ENCODE measurements at regions not wholly inside any gene's neighbourhood (a gene's known extent, or its start where the extent isn't known, plus 50 kb on each side); places are given as distances from the start of the nearest gene placed in this dataset.

DNA sequence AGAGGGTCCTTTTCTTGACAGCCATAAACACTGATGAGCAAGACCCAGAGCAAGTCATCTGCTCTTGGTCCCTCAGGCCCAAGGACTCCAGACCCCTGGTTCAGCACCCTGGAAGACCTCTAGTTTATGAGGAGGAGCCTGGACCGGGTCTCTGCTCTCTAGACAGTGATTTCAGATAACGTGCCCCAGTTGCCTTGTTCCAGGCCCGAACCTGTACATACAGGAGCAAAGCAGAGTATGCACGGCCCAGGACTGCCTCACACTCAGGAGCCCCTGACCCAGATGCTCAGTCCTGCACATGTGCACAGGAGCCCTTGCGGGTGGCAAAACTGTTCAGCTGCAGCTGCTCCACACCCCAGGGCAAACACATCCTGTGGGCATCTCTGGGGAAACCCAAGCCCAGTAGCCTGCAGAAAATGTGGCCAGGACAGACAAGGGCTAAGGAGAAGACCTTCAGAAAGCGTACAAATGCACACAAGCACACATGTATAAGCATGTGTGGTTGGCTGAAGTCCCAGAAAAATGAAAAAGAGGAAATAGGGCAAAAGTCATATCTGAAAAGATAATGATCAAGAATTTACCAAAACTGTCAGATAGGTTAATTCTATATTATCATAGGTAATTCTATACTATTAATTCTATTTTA is 59.9 kb upstream of the CORO2B start:
- Histone ChIP-seq H3K4me3 (ENCODE audit: low read length) (no peak overlapping the region), H3K27me3 (ENCODE audit: insufficient read depth, low read length) (no peaks in the 10 kb centered on the region), H3K4me1 (ENCODE audit: insufficient read depth, low read length) (peaks cover 14% of the 10 kb centered on the region), H3K9me3 (ENCODE audit: low read length) (no peaks in the 10 kb centered on the region), H2AFZ (ENCODE audit: low read depth, low read length) (no peak overlapping the region), H3K36me3 (ENCODE audit: insufficient read depth, low read length) (no peaks in the 10 kb centered on the region)

GRCh38 chr15:68524753-68525584 is 53.8 kb upstream of the CORO2B start:
- no peaks in the 10 kb centered on the region for H3K27me3 ChIP-seq (ENCODE audit: insufficient read depth, low read length)
- no peaks in the 10 kb centered on the region for H3K9me3 ChIP-seq (ENCODE audit: low read length)
- no peak overlapping the region for H3K4me3 ChIP-seq (ENCODE audit: low read length)
- H3K36me3 ChIP-seq (ENCODE audit: insufficient read depth, low read length), result no peaks in the 10 kb centered on the region
- no peaks in the 10 kb centered on the region for H3K4me1 ChIP-seq (ENCODE audit: insufficient read depth, low read length)
- H2AFZ ChIP-seq (ENCODE audit: low read depth, low read length), result no peak overlapping the region

GRCh38 chr15:68525815-68526214 is 53.0 kb upstream of the CORO2B start:
- H3K4me3 ChIP-seq (ENCODE audit: low read length), result no peak overlapping the region
- H3K4me1 ChIP-seq (ENCODE audit: insufficient read depth, low read length), result no peaks in the 10 kb centered on the region
- H2AFZ ChIP-seq (ENCODE audit: low read depth, low read length), result no peak overlapping the region
- no peaks in the 10 kb centered on the region for H3K9me3 ChIP-seq (ENCODE audit: low read length)
- H3K36me3 ChIP-seq (ENCODE audit: insufficient read depth, low read length), result no peaks in the 10 kb centered on the region
- no peaks in the 10 kb centered on the region for H3K27me3 ChIP-seq (ENCODE audit: insufficient read depth, low read length)

DNA sequence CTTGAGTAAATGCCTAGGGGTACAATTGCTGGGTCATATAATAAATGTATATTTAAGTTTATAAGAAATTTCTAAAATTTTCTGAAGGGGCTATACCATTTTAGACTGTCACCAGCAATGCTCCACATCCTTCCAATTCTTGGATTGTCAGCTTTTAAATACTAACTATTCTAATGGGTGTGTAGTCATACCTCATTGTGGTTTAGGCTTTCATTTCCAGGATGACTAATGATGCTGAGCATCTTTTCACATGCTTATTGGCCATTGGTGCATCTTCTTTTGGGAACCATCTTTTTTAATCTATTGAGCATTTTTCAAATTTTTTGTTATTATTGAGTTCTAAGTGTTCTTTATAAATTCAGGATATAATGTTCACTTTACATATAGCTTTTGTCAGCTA is 52.5 kb upstream of the CORO2B start:
- H3K4me3 ChIP-seq (ENCODE audit: low read length), result no peak overlapping the region
- H3K36me3 ChIP-seq (ENCODE audit: insufficient read depth, low read length), result no peaks in the 10 kb centered on the region
- no peaks in the 10 kb centered on the region for H3K9me3 ChIP-seq (ENCODE audit: low read length)
- no peaks in the 10 kb centered on the region for H3K27me3 ChIP-seq (ENCODE audit: insufficient read depth, low read length)
- H2AFZ ChIP-seq (ENCODE audit: low read depth, low read length), result no peak overlapping the region
- no peaks in the 10 kb centered on the region for H3K4me1 ChIP-seq (ENCODE audit: insufficient read depth, low read length)

DNA sequence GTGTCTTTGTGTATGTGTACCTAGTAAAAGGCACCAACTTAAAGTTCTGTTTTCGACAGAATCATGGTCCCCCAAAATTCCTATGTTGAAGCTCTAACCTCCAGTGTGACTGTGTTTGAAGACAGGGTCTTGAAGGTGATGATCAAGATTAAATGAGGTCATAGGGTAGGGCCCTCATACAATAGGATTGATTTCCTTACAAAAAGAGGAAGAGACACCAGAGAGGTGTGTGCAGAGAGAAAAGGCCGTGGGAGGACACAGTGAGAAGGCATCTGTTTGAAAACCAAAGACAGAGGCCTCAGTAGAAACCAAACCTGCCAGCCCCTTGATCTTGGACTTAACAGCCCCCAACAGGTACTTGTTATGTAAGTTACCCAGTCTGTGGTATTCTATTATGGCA is 52.0 kb upstream of the CORO2B start:
- no peaks in the 10 kb centered on the region for H3K4me1 ChIP-seq (ENCODE audit: insufficient read depth, low read length)
- no peaks in the 10 kb centered on the region for H3K27me3 ChIP-seq (ENCODE audit: insufficient read depth, low read length)
- H3K36me3 ChIP-seq (ENCODE audit: insufficient read depth, low read length), result no peaks in the 10 kb centered on the region
- no peak overlapping the region for H3K4me3 ChIP-seq (ENCODE audit: low read length)
- no peak overlapping the region for H2AFZ ChIP-seq (ENCODE audit: low read depth, low read length)
- H3K9me3 ChIP-seq (ENCODE audit: low read length), result no peaks in the 10 kb centered on the region

DNA sequence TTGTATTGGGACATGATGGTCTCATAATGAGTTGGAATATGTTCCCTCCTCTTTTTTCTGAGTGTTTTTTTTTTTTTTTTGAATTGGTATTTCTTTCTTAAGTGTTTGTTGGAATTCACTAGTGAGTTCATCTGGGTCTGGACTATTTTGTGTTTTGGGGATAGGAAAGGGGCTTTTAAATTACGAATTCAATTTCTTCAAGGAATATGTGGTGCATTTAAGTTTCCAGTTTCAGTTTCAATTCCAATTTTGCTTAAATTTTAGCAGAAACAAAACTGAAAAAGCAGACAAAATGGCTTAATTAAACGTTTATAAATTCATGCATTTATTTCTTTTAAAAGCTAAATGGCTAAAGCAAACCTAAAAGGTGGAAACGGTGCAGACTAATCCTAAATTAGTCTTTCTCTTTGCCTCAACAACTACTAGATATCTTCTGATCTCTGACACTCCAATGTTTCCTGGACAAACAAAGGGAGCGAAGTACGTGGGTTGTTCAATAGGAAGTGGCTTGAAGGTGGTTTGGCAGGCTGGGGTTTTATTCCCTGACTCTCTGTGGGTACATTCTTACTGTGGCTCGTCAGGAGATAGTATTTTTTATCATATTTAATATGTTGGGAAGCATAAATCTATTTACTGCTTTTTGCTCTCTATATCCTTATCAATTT is 50.0 kb upstream of the CORO2B start:
- H3K9me3 ChIP-seq (ENCODE audit: low read length), result no peaks in the 10 kb centered on the region
- H3K4me1 ChIP-seq (ENCODE audit: insufficient read depth, low read length), result no peaks in the 10 kb centered on the region
- no peak overlapping the region for H3K4me3 ChIP-seq (ENCODE audit: low read length)
- no peak overlapping the region for H2AFZ ChIP-seq (ENCODE audit: low read depth, low read length)
- H3K36me3 ChIP-seq (ENCODE audit: insufficient read depth, low read length), result no peaks in the 10 kb centered on the region
- H3K27me3 ChIP-seq (ENCODE audit: insufficient read depth, low read length), result no peaks in the 10 kb centered on the region
